ENCODE measurements at regions not wholly inside any gene's neighbourhood (a gene's known extent, or its start where the extent isn't known, plus 50 kb on each side); places are given as distances from the start of the nearest gene placed in this dataset.

GRCh38 chr9:89770531-89771174 is 165.8 kb downstream of the GADD45G start:
- no peak for DNase-seq (ENCODE audit: low spot score)

- no peak for DNase-seq (ENCODE audit: low spot score)
Measured at GRCh38 chr9:89771205-89771604, 166.4 kb downstream of the GADD45G start.

GRCh38 chr9:89773170-89773569 is 168.4 kb downstream of the GADD45G start:
- no peak for DNase-seq (ENCODE audit: low spot score)

- DNase-seq (ENCODE audit: low spot score) = no peak
Measured at GRCh38 chr9:89774858-89775370, 170.1 kb downstream of the GADD45G start.

GRCh38 chr9:89775641-89776040 is 170.8 kb downstream of the GADD45G start:
- DNase-seq (ENCODE audit: low spot score) = no peak

GRCh38 chr9:89776795-89777525 is 172.1 kb downstream of the GADD45G start:
- DNase-seq (ENCODE audit: low spot score) = no peak

GRCh38 chr9:89777544-89777943 is 172.7 kb downstream of the GADD45G start:
- DNase-seq (ENCODE audit: low spot score) = no peak

GRCh38 chr9:89778100-89779090 is 173.6 kb downstream of the GADD45G start:
- no peak for DNase-seq (ENCODE audit: low spot score)

- no peak for DNase-seq (ENCODE audit: low spot score)
Measured at GRCh38 chr9:89779405-89780203, 174.8 kb downstream of the GADD45G start.

- no peak for DNase-seq (ENCODE audit: low spot score)
Measured at GRCh38 chr9:89780959-89781358, 176.1 kb downstream of the GADD45G start.

- DNase-seq (ENCODE audit: low spot score) = no peak
Measured at GRCh38 chr9:89781838-89782540, 177.2 kb downstream of the GADD45G start.

GRCh38 chr9:89786655-89787054 is 181.8 kb downstream of the GADD45G start:
- DNase-seq (ENCODE audit: low spot score) = no peak

- DNase-seq (ENCODE audit: low spot score) = no peak
Measured at GRCh38 chr9:89787595-89787994, 182.8 kb downstream of the GADD45G start.

- DNase-seq (ENCODE audit: low spot score) = no peak
Measured at GRCh38 chr9:89788434-89788833, 183.6 kb downstream of the GADD45G start.

- no peak for DNase-seq (ENCODE audit: low spot score)
Measured at GRCh38 chr9:89789922-89790510, 185.2 kb downstream of the GADD45G start.

GRCh38 chr9:89790542-89791109 is 185.8 kb downstream of the GADD45G start:
- no peak for DNase-seq (ENCODE audit: low spot score)

- DNase-seq (ENCODE audit: low spot score) = no peak
Measured at GRCh38 chr9:89791754-89792153, 186.9 kb downstream of the GADD45G start.

- DNase-seq (ENCODE audit: low spot score) = no peak
Measured at GRCh38 chr9:89792189-89793123, 187.6 kb downstream of the GADD45G start.

GRCh38 chr9:89793124-89793495 is 188.3 kb downstream of the GADD45G start:
- no peak for DNase-seq (ENCODE audit: low spot score)
